DND-41 (cell line): ENCODE measurements at regions not wholly inside any gene's neighbourhood (a gene's known extent, or its start where the extent isn't known, plus 50 kb on each side); places are given as distances from the start of the nearest gene placed in this dataset.

Experiments
- CTCF ChIP-seq: IDR thresholded peaks from 2 replicates; pipeline ENCODE4 v1.5.1; 2012; ENCODE audit warnings: borderline replicate concordance, low read length, moderate library complexity, mild to moderate bottlenecking; ENCODE audit not compliant: poor library complexity, severe bottlenecking; ENCODE audit errors: extremely low read depth
- EZH2 ChIP-seq: IDR thresholded peaks from 3 replicates; pipeline ENCODE4 v1.6.1; 2012; ENCODE audit warnings: borderline replicate concordance, low read depth, mild to moderate bottlenecking, moderate library complexity, low read length, inconsistent platforms; ENCODE audit not compliant: severe bottlenecking

DNA sequence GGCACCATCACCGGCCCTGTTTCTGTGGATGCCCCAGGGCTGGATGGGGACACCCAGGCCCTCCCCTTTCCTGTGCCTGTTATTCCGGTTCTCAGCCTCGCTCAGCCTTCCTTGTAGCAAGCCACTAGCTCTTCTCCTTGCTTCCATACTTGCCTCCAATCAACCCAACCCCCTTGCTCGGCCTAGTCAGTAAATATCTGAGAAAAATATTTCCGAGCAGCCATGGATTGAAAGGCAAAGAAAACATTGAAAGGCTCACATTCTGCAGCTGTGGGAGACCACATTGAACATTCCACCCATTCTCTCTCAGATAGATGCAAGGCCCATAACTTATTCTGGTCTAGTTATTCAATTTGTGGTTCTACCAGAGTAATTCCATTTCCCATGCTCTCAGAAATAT, 114.9 kb downstream of the SPP2 start:
- TF ChIP-seq CTCF: no peak
- no peak for TF ChIP-seq EZH2
